ENCODE measurements at regions not wholly inside any gene's neighbourhood (a gene's known extent, or its start where the extent isn't known, plus 50 kb on each side); places are given as distances from the start of the nearest gene placed in this dataset.
"Not testable (repeated sequence)": the region's sequence is repeated elsewhere in the genome, so short reads cannot be mapped to it uniquely, and the experiment has no call there.

GRCh38 chr6:71360556-71361335, 72.1 kb downstream of the OGFRL1 start:
- H3K9me3 ChIP-seq; H3K36me3 ChIP-seq; H3K4me1 ChIP-seq; DNase-seq (ENCODE audit: extremely low spot score in 2 of 2); H3K27me3 ChIP-seq; intact Hi-C loops (cut with DNase I); H3K4me3 ChIP-seq; H3K27ac ChIP-seq: not testable (repeated sequence)

DNA sequence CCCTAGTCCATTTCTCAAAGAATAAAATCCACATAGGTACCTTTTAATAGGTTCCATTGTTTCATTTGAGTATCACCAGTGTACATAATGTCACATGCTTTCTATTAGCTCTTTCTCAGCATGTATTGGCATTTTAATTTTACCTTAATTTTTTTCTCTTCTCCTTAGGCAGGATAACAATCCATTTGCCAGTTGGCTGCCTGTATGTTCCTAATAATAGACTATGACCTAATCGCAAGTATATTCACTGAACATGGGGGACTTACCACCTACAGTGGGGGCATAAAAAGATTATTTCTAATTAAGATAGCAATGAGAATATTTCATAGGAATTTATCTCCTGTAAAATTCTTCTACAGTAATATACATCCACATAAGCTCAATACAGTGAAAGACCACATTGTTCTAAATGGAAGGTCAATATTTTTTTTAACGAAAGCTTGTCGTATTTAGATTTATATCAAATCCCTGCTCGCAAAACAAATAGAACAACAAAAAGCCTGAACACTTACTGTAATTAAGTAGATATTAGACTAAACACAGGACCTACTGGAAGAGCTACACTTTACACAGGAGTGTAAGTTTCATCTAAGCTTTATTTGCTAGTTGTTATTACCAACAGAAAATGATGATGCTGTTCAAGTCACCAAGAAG, 76.4 kb downstream of the OGFRL1 start:
- intact Hi-C loops (cut with DNase I), result no loop called here
- Histone ChIP-seq H3K27ac (no peak overlapping the region), H3K9me3 (no peaks in the 10 kb centered on the region), H3K4me3 (no peak overlapping the region), H3K27me3 (no peaks in the 10 kb centered on the region), H3K4me1 (peaks cover 11% of the 10 kb centered on the region), H3K36me3 (no peaks in the 10 kb centered on the region)
- DNase-seq (ENCODE audit: extremely low spot score in 2 of 2), result no peak
- TF ChIP-seq, protein P1, sequence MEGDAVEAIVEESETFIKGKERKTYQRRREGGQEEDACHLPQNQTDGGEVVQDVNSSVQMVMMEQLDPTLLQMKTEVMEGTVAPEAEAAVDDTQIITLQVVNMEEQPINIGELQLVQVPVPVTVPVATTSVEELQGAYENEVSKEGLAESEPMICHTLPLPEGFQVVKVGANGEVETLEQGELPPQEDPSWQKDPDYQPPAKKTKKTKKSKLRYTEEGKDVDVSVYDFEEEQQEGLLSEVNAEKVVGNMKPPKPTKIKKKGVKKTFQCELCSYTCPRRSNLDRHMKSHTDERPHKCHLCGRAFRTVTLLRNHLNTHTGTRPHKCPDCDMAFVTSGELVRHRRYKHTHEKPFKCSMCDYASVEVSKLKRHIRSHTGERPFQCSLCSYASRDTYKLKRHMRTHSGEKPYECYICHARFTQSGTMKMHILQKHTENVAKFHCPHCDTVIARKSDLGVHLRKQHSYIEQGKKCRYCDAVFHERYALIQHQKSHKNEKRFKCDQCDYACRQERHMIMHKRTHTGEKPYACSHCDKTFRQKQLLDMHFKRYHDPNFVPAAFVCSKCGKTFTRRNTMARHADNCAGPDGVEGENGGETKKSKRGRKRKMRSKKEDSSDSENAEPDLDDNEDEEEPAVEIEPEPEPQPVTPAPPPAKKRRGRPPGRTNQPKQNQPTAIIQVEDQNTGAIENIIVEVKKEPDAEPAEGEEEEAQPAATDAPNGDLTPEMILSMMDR (IDR thresholded peaks at IDR 0.05), result no peak
- no peak for TF ChIP-seq POLR2A (IDR thresholded peaks at IDR 0.05)
- TF ChIP-seq POLR2AphosphoS5 (IDR thresholded peaks at IDR 0.05; ENCODE audit: insufficient read depth in 1 of 2, low read depth in 1 of 2), result no peak

- no peak overlapping the region for H3K27ac ChIP-seq
- H3K9me3 ChIP-seq, result no peaks in the 10 kb centered on the region
- TF ChIP-seq POLR2A (IDR thresholded peaks at IDR 0.05), result no peak
- intact Hi-C loops (cut with DNase I), result no loop called here
- DNase-seq (ENCODE audit: extremely low spot score in 2 of 2), result no peak
- H3K27me3 ChIP-seq, result no peaks in the 10 kb centered on the region
- no peaks in the 10 kb centered on the region for H3K36me3 ChIP-seq
- no peak overlapping the region for H3K4me3 ChIP-seq
- peaks cover 11% of the 10 kb centered on the region for H3K4me1 ChIP-seq
Observed at GRCh38 chr6:71367756-71368155, 79.1 kb downstream of the OGFRL1 start.

GRCh38 chr6:71368284-71368683, 79.7 kb downstream of the OGFRL1 start:
- no peaks in the 10 kb centered on the region for H3K36me3 ChIP-seq
- TF ChIP-seq, protein P1 (IDR thresholded peaks at IDR 0.05), result no peak
- TF ChIP-seq POLR2AphosphoS5 (IDR thresholded peaks at IDR 0.05; ENCODE audit: insufficient read depth in 1 of 2, low read depth in 1 of 2) (no peak), POLR2A (IDR thresholded peaks at IDR 0.05) (no peak)
- no peaks in the 10 kb centered on the region for H3K9me3 ChIP-seq
- no peak for DNase-seq (ENCODE audit: extremely low spot score in 2 of 2)
- H3K27me3 ChIP-seq, result no peaks in the 10 kb centered on the region
- H3K4me3 ChIP-seq, result no peak overlapping the region
- H3K27ac ChIP-seq, result no peak overlapping the region
- peaks cover 11% of the 10 kb centered on the region for H3K4me1 ChIP-seq
- intact Hi-C loops (cut with DNase I), result no loop called here

GRCh38 chr6:71371559-71371958, 82.9 kb downstream of the OGFRL1 start:
- intact Hi-C loops (cut with DNase I), result no loop called here
- TF ChIP-seq POLR2AphosphoS5 (IDR thresholded peaks at IDR 0.05; ENCODE audit: insufficient read depth in 1 of 2, low read depth in 1 of 2) (no peak), POLR2A (IDR thresholded peaks at IDR 0.05) (no peak)
- TF ChIP-seq, protein P1 (IDR thresholded peaks at IDR 0.05), result no peak
- no peak overlapping the region for H3K4me3 ChIP-seq

DNA sequence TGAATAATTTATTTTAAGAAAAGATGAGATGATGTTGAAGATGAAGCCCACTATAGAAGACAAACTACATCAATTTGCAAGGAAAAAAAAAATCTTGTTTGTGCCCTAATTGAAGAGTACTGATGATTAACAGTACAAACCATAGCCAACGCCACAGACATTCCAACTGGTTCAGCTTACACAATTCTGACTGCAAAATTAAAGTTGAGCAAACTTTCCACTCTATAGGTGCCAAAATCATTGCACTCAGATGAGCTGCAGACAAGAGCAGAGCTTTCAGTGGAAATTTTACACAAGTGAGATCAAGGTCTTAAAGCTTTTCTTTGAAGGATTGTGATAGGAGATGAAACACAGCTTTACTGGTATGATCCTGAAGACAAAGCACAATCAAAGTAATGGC, 85.3 kb downstream of the OGFRL1 start:
- H3K9me3 ChIP-seq, result no peaks in the 10 kb centered on the region
- intact Hi-C loops (cut with DNase I), result no loop called here
- TF ChIP-seq, protein P1 (IDR thresholded peaks at IDR 0.05), result no peak
- no peak for TF ChIP-seq POLR2A (IDR thresholded peaks at IDR 0.05)
- no peak for TF ChIP-seq POLR2AphosphoS5 (IDR thresholded peaks at IDR 0.05; ENCODE audit: insufficient read depth in 1 of 2, low read depth in 1 of 2)
- H3K36me3 ChIP-seq, result no peaks in the 10 kb centered on the region
- H3K4me1 ChIP-seq, result no peaks in the 10 kb centered on the region
- no peak for DNase-seq (ENCODE audit: extremely low spot score in 2 of 2)
- H3K27me3 ChIP-seq, result no peaks in the 10 kb centered on the region
- H3K4me3 ChIP-seq, result no peak overlapping the region
- no peak overlapping the region for H3K27ac ChIP-seq

More at GRCh38 chr6:71371559-71371958, 82.9 kb downstream of the OGFRL1 start:
- H3K36me3 ChIP-seq, result no peaks in the 10 kb centered on the region
- H3K27me3 ChIP-seq, result no peaks in the 10 kb centered on the region
- H3K27ac ChIP-seq, result no peak overlapping the region
- no peak for DNase-seq (ENCODE audit: extremely low spot score in 2 of 2)
- H3K4me1 ChIP-seq, result peaks cover 1% of the 10 kb centered on the region
- H3K9me3 ChIP-seq, result no peaks in the 10 kb centered on the region
